H1 (cell line): ENCODE measurements at regions not wholly inside any gene's neighbourhood (a gene's known extent, or its start where the extent isn't known, plus 50 kb on each side); places are given as distances from the start of the nearest gene placed in this dataset.

ENCODE experiments used
- ASH2L ChIP-seq: fragments of 200-600, 300-600 bp; sonication (generic); IDR thresholded peaks from one replicate; pipeline ENCODE4 v1.7.1; 2017; ENCODE audit warnings: low read length
- GTF2F1 ChIP-seq: IDR thresholded peaks from 2 replicates; pipeline ENCODE4 v1.6.1; 2012; ENCODE audit warnings: low read depth, low read length, improper control_type of control experiment, borderline replicate concordance
- KDM1A ChIP-seq: fragments of 200-600, 300-600 bp; sonication (generic); IDR thresholded peaks from 2 replicates; pipeline ENCODE4 v1.7.1; 2016; ENCODE audit warnings: mild to moderate bottlenecking, low read length, borderline replicate concordance
- KDM5A ChIP-seq: fragments of 200-600 bp; IDR thresholded peaks from 2 replicates; pipeline ENCODE4 v1.7.1; 2012; ENCODE audit warnings: mild to moderate bottlenecking, low read length, inconsistent platforms, mixed read lengths
- PHF8 ChIP-seq: fragments of 200-600 bp; sonication (generic); conservative IDR thresholded peaks from 2 replicates; pipeline ENCODE4 v1.7.1; 2012; ENCODE audit warnings: low read depth, mild to moderate bottlenecking, inconsistent platforms, low read length, moderate library complexity
- POLR2A ChIP-seq, 2 experiments: IDR thresholded peaks; 1 replicate in 1 of 2; 2 replicates in 1 of 2; pipeline ENCODE4 v1.6.1; 2011; ENCODE audit warnings: low read depth in 2 of 2, low read length in 2 of 2, mild to moderate bottlenecking in 2 of 2; ENCODE audit errors: control extremely low read depth in 1 of 2
- RBBP5 ChIP-seq: IDR thresholded peaks from 2 replicates; pipeline ENCODE4 v1.7.1; 2012; ENCODE audit warnings: low read depth, mild to moderate bottlenecking, inconsistent platforms, low read length, moderate library complexity, borderline replicate concordance
- SAP30 ChIP-seq: fragments of 300-600 bp; sonication (generic); IDR thresholded peaks from 2 replicates; pipeline ENCODE4 v1.7.1; 2012; ENCODE audit warnings: low read length, moderate library complexity, mild to moderate bottlenecking, inconsistent platforms; ENCODE audit not compliant: insufficient read depth, insufficient replicate concordance
- SP2 ChIP-seq: IDR thresholded peaks from 2 replicates; pipeline ENCODE4 v1.6.1; 2012; ENCODE audit warnings: mild to moderate bottlenecking, low read length, inconsistent platforms
- YY1 ChIP-seq: IDR thresholded peaks from 2 replicates; pipeline ENCODE4 v1.6.1; 2011; ENCODE audit warnings: low read depth, mild to moderate bottlenecking, low read length

- TF ChIP-seq SAP30 (no peak), KDM1A (no peak), KDM5A (no peak), GTF2F1 (no peak), ASH2L (no peak), YY1 (0 out of 2 replicates have a peak, but pooled peaks have one; percentile 57), RBBP5 (no peak), SP2 (no peak), POLR2A (IDR thresholded peaks at IDR 0.05; ENCODE audit: control extremely low read depth in 1 of 2, low read depth in 2 of 2, low read length in 2 of 2) (peak in 1 of 2 experiments; percentile 78; a peak in 2 of 3 replicates), PHF8 (0 out of 2 replicates have a peak, but pooled peaks have one; percentile 22)
- TF ChIP-seq, all 59 proteins: peak for 6
Measured at GRCh38 chrX:5648941-5649568, 579.6 kb downstream of the NLGN4X start (continued).
